ENCODE measurements at regions not wholly inside any gene's neighbourhood (a gene's known extent, or its start where the extent isn't known, plus 50 kb on each side); places are given as distances from the start of the nearest gene placed in this dataset.

- no peak for DNase-seq (ENCODE audit: low read depth, low spot score)
These were observed 368.7 kb downstream of the MID1IP1 start for GRCh38 chrX:39169976-39170375.

- no peak for DNase-seq (ENCODE audit: low read depth, low spot score)
These were observed 369.2 kb downstream of the MID1IP1 start for GRCh38 chrX:39170464-39170863.

GRCh38 chrX:39171686-39172085, 370.4 kb downstream of the MID1IP1 start:
- DNase-seq (ENCODE audit: low read depth, low spot score), result no peak

GRCh38 chrX:39174241-39174771, 373.0 kb downstream of the MID1IP1 start:
- no peak for DNase-seq (ENCODE audit: low read depth, low spot score)

GRCh38 chrX:39174772-39175417, 373.6 kb downstream of the MID1IP1 start:
- no peak for DNase-seq (ENCODE audit: low read depth, low spot score)

- DNase-seq (ENCODE audit: low read depth, low spot score), result no peak
These were observed 374.3 kb downstream of the MID1IP1 start for GRCh38 chrX:39175418-39176057.

GRCh38 chrX:39176105-39176504, 374.8 kb downstream of the MID1IP1 start:
- no peak for DNase-seq (ENCODE audit: low read depth, low spot score)

- no peak for DNase-seq (ENCODE audit: low read depth, low spot score)
These were observed 388.2 kb downstream of the MID1IP1 start for GRCh38 chrX:39189431-39189830.

- no peak for DNase-seq (ENCODE audit: low read depth, low spot score)
These were observed 393.4 kb downstream of the MID1IP1 start for GRCh38 chrX:39194673-39195072.

GRCh38 chrX:39195156-39195555, 393.9 kb downstream of the MID1IP1 start:
- DNase-seq (ENCODE audit: low read depth, low spot score), result no peak

GRCh38 chrX:39196192-39197102, 395.2 kb downstream of the MID1IP1 start:
- DNase-seq (ENCODE audit: low read depth, low spot score), result peak; percentile 73

- no peak for DNase-seq (ENCODE audit: low read depth, low spot score)
These were observed 398.2 kb downstream of the MID1IP1 start for GRCh38 chrX:39199429-39199828.

- peak; percentile 74 for DNase-seq (ENCODE audit: low read depth, low spot score)
These were observed 400.2 kb downstream of the MID1IP1 start for GRCh38 chrX:39201305-39201990.

GRCh38 chrX:39202641-39203040, 401.4 kb downstream of the MID1IP1 start:
- no peak for DNase-seq (ENCODE audit: low read depth, low spot score)

- DNase-seq (ENCODE audit: low read depth, low spot score), result no peak
These were observed 402.2 kb downstream of the MID1IP1 start for GRCh38 chrX:39203427-39203826.

- DNase-seq (ENCODE audit: low read depth, low spot score), result no peak
These were observed 403.1 kb downstream of the MID1IP1 start for GRCh38 chrX:39204353-39204752.

- DNase-seq (ENCODE audit: low read depth, low spot score), result no peak
These were observed 403.7 kb downstream of the MID1IP1 start for GRCh38 chrX:39204945-39205344.

- DNase-seq (ENCODE audit: low read depth, low spot score), result no peak
These were observed 404.2 kb downstream of the MID1IP1 start for GRCh38 chrX:39205467-39205866.

- no peak for DNase-seq (ENCODE audit: low read depth, low spot score)
These were observed 405.3 kb downstream of the MID1IP1 start for GRCh38 chrX:39206399-39207145.

GRCh38 chrX:39211501-39211900, 410.2 kb downstream of the MID1IP1 start:
- DNase-seq (ENCODE audit: low read depth, low spot score), result no peak

- no peak for DNase-seq (ENCODE audit: low read depth, low spot score)
These were observed 411.2 kb downstream of the MID1IP1 start for GRCh38 chrX:39212456-39212855.
